ENCODE measurements at regions not wholly inside any gene's neighbourhood (a gene's known extent, or its start where the extent isn't known, plus 50 kb on each side); places are given as distances from the start of the nearest gene placed in this dataset.

GRCh38 chr3:5071061-5071460 is 51.0 kb upstream of the ARL8B start:
- no peak overlapping the region for H3K27ac ChIP-seq
- H3K4me3 ChIP-seq = no peak overlapping the region
- TF ChIP-seq CTCF (IDR thresholded peaks at IDR 0.05) = no peak
- H3K27me3 ChIP-seq = no peaks in the 10 kb centered on the region
- H3K36me3 ChIP-seq = no peaks in the 10 kb centered on the region
- DNase-seq (ENCODE audit: low spot score) = no peak
- no peaks in the 10 kb centered on the region for H3K4me1 ChIP-seq
- H3K9me3 ChIP-seq = no peaks in the 10 kb centered on the region

GRCh38 chr3:5072100-5072816 is 49.8 kb upstream of the ARL8B start:
- TF ChIP-seq CTCF (IDR thresholded peaks at IDR 0.05) = no peak
- no peak overlapping the region for H3K4me3 ChIP-seq
- no peaks in the 10 kb centered on the region for H3K36me3 ChIP-seq
- H3K4me1 ChIP-seq = no peaks in the 10 kb centered on the region
- H3K9me3 ChIP-seq = no peaks in the 10 kb centered on the region
- H3K27ac ChIP-seq = no peak overlapping the region
- H3K27me3 ChIP-seq = no peaks in the 10 kb centered on the region
- no peak for DNase-seq (ENCODE audit: low spot score)

Measured in right atrium auricular region (tissue), 2 donors.